ENCODE measurements at regions not wholly inside any gene's neighbourhood (a gene's known extent, or its start where the extent isn't known, plus 50 kb on each side); places are given as distances from the start of the nearest gene placed in this dataset.

DNA sequence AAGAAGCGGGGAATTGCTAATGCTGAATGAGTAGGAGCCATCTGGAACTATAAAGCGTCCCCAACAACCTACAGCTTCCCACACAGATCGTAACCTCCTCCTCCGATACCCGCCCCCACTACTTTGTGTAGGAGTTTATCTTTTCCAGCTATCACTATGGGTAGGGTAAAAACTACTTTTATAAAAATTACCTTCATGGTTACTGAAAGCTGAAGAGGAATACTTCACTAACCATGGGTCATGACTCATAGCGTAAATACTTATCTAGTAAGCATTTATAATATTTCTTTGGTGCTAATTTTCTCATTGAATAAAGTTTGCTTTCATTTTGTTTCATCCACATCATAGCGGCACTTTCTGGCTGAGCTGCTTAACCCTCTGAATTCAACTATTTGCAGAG, 79.4 kb upstream of the TNIP3 start:
- ChIA-PET CTCF (interaction anchor here (1.1 to 3.2 kb wide), 5 partner anchors 10 to 218 kb away, joined by 3 to 21 read pairs (median 8); no protein-coding TSS in a partner anchor), POLR2A (no interaction called here)
- DNase-seq (ENCODE audit: unreplicated experiment), result no peak
- Mint-ChIP-seq H3K4me3 (ENCODE audit: unreplicated experiment) (no peak overlapping the region), H3K36me3 (ENCODE audit: insufficient read depth, unreplicated experiment) (no peaks in the 10 kb centered on the region), H3K4me1 (ENCODE audit: insufficient read depth, unreplicated experiment) (no peaks in the 10 kb centered on the region), H3K9me3 (ENCODE audit: unreplicated experiment) (no peaks in the 10 kb centered on the region), H3K27me3 (ENCODE audit: insufficient read depth, unreplicated experiment) (no peaks in the 10 kb centered on the region), H3K27ac (ENCODE audit: low read depth, unreplicated experiment) (no peak overlapping the region)
- no TSS peak for BruUV-seq (replicated peaks)
- intact Hi-C loops (cut with micrococcal nuclease), result no loop called here
- TF ChIP-seq CTCF (IDR thresholded peaks at IDR 0.05; ENCODE audit: unreplicated experiment), result no peak

DNA sequence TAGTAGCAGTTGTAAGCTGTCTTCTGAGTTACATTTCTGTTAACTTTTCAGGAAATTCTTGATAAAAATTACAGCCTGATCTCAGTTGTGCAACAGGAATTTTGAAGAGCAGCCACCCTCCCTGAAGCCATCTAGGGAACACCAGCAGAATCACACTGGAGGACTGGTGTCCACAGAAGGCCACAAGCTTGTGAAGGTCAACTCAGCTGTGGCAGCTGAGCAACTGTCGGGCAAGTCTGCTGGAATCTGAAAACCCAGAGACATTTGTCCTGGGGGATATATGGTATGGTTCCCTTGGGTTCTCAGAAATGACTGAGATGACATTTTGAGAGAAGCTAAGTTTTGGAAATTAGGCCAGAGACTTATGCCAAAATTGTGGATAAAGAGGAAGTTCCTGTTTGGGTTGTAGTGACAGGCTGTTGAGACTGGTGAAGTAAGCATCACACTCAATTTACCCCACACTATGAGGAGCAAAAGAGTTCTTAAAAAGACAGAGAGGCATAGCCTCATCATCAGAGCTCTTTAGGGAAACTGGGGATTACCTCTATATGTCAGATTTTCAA, 78.1 kb upstream of the TNIP3 start:
- no TSS peak for BruUV-seq (replicated peaks)
- no peaks in the 10 kb centered on the region for H3K9me3 Mint-ChIP-seq (ENCODE audit: unreplicated experiment)
- no peak for DNase-seq (ENCODE audit: unreplicated experiment)
- intact Hi-C loops (cut with micrococcal nuclease), result no loop called here
- H3K36me3 Mint-ChIP-seq (ENCODE audit: insufficient read depth, unreplicated experiment), result no peaks in the 10 kb centered on the region
- H3K4me1 Mint-ChIP-seq (ENCODE audit: insufficient read depth, unreplicated experiment), result no peaks in the 10 kb centered on the region
- no peak overlapping the region for H3K27ac Mint-ChIP-seq (ENCODE audit: low read depth, unreplicated experiment)
- CTCF ChIA-PET, result interaction anchor here (0.8 to 3.2 kb wide), 5 partner anchors 11 to 65 kb away, joined by 3 to 21 read pairs (median 8); no protein-coding TSS in a partner anchor
- no peak for TF ChIP-seq CTCF (IDR thresholded peaks at IDR 0.05; ENCODE audit: unreplicated experiment)
- POLR2A ChIA-PET, result no interaction called here
- no peak overlapping the region for H3K4me3 Mint-ChIP-seq (ENCODE audit: unreplicated experiment)
- no peaks in the 10 kb centered on the region for H3K27me3 Mint-ChIP-seq (ENCODE audit: insufficient read depth, unreplicated experiment)

DNA sequence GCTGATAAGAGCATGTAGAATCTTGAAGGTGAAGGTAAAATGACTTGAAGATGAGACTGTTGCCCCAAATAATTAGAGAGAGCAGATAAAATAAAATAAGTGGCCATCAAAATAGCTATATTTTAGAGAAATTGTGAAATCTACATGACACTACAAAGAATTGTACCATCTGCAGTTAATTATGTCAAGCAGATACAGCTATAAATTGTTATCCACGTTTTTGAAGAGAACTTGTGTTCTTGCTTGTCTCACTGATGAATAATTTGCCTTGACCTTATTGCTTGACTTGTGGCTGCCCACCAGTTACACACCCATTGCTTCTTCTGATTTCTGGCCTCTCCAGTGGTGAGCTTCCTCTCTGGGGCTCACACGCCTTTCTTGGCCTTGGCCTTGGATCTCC, 75.8 kb upstream of the TNIP3 start:
- intact Hi-C loops (cut with micrococcal nuclease), result no loop called here
- ChIA-PET CTCF (interaction anchor here (0.8 to 1.5 kb wide), 3 partner anchors 43 to 68 kb away, joined by 3 to 8 read pairs (median 6); no protein-coding TSS in a partner anchor), POLR2A (no interaction called here)
- Mint-ChIP-seq H3K27me3 (ENCODE audit: insufficient read depth, unreplicated experiment) (no peaks in the 10 kb centered on the region), H3K9me3 (ENCODE audit: unreplicated experiment) (no peaks in the 10 kb centered on the region), H3K36me3 (ENCODE audit: insufficient read depth, unreplicated experiment) (no peaks in the 10 kb centered on the region), H3K27ac (ENCODE audit: low read depth, unreplicated experiment) (no peak overlapping the region), H3K4me1 (ENCODE audit: insufficient read depth, unreplicated experiment) (no peaks in the 10 kb centered on the region), H3K4me3 (ENCODE audit: unreplicated experiment) (no peak overlapping the region)
- BruUV-seq (replicated peaks), result no TSS peak
- DNase-seq (ENCODE audit: unreplicated experiment), result no peak
- TF ChIP-seq CTCF (IDR thresholded peaks at IDR 0.05; ENCODE audit: unreplicated experiment), result no peak

DNA sequence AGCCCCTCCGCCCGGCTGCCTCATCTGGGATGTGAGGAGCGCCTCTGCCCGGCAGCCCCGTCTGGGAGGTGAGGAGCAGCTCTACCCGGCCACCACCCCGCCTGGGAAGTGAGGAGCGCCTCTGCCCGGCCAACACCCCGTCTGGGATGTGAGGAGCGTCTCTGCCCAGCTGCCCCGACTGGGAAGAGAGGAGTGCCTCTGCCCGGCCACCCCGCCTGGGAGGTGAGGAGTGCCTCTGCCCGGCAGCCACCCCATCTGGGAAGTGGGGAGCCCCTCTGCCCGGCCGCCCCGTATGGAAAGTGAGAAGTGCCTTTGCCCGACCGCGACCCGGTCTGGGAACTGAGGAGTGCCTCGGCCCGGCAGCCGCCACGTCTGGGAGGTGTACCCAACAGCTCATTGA, 74.3 kb upstream of the TNIP3 start:
- H3K27me3 Mint-ChIP-seq (ENCODE audit: insufficient read depth, unreplicated experiment), result no peaks in the 10 kb centered on the region
- H3K27ac Mint-ChIP-seq (ENCODE audit: low read depth, unreplicated experiment), result no peak overlapping the region
- no peaks in the 10 kb centered on the region for H3K36me3 Mint-ChIP-seq (ENCODE audit: insufficient read depth, unreplicated experiment)
- no peak for TF ChIP-seq CTCF (IDR thresholded peaks at IDR 0.05; ENCODE audit: unreplicated experiment)
- H3K9me3 Mint-ChIP-seq (ENCODE audit: unreplicated experiment), result no peaks in the 10 kb centered on the region
- no TSS peak for BruUV-seq (replicated peaks)
- intact Hi-C loops (cut with micrococcal nuclease), result no loop called here
- H3K4me1 Mint-ChIP-seq (ENCODE audit: insufficient read depth, unreplicated experiment), result no peaks in the 10 kb centered on the region
- no peak for DNase-seq (ENCODE audit: unreplicated experiment)
- ChIA-PET POLR2A (no interaction called here), CTCF (interaction anchor here (1.9 kb wide), 1 partner anchor 46 kb away, joined by 6 read pairs; no protein-coding TSS in a partner anchor)
- no peak overlapping the region for H3K4me3 Mint-ChIP-seq (ENCODE audit: unreplicated experiment)
